PFSK-1 (cell line): ENCODE measurements at regions not wholly inside any gene's neighbourhood (a gene's known extent, or its start where the extent isn't known, plus 50 kb on each side); places are given as distances from the start of the nearest gene placed in this dataset.

Source experiments
- POLR2AphosphoS5 ChIP-seq: IDR thresholded peaks from 2 replicates; pipeline ENCODE4 v1.6.1; 2012; ENCODE audit warnings: low read depth, mild to moderate bottlenecking, control low read depth, low read length, moderate library complexity
- REST ChIP-seq, 2 experiments: IDR thresholded peaks; 2 replicates each; pipeline versions ENCODE4 v1.6.1 to v1.8.0; 2011 to 2012; ENCODE audit warnings: low read depth in 2 of 2, low read length in 2 of 2, control low read depth in 1 of 2, inconsistent platforms in 1 of 2, mild to moderate bottlenecking in 1 of 2, moderate library complexity in 1 of 2; ENCODE audit not compliant: insufficient read depth in 1 of 2
- SIN3A ChIP-seq: IDR thresholded peaks from 2 replicates; pipeline ENCODE4 v1.6.1; 2012; ENCODE audit warnings: mild to moderate bottlenecking, low read length, moderate library complexity, borderline replicate concordance; ENCODE audit not compliant: insufficient read depth
- TAF1 ChIP-seq: IDR thresholded peaks from 2 replicates; pipeline ENCODE4 v1.6.1; 2012; ENCODE audit warnings: low read length, control low read depth, borderline replicate concordance; ENCODE audit not compliant: insufficient read depth

DNA sequence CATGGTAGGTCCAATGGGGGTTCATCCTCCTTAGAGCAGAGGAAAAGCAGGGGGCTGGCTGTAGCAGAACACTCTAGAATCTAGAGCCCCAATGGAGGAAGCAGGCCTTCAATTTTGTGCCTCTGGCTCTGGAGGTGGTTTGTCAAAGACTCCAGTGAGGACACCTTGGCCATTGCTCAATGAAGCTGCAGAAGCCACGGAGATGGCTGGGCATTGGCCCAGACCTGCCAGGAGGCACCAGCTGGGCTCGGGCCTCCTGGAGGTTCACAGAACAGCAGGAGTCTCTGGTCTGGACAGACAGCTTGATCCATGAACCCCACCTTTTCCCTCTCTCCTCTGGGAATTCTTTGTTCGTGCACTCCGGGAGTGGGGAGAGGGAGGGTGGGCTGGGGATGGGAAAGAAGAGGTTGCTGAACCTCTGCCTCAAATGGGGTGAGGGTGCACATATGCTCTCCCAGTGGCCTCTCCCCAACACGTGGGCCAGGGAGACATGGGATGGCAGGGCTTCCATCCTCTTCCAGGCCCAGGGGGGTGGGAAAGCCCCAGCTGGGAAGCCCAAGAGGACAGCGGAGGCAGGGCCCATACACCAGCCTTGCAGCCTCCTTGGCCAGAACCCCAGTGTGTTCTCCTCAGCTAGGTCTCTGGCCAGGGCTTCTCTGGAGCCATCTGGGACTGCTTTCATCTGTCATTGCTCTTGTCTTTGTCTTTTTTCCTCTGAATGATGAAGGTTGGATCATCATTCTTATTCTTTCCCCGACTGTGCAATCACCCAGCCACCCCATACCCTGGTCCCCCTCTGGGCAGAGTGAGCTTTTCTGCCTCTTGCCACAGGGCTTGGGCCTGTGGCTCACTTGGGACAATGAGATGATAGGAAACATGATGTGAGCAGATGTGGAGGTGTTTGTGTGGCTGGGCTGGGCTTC is 1019.4 kb downstream of the BRD1 start:
- TF ChIP-seq SIN3A (no peak), TAF1 (no peak), REST (IDR thresholded peaks at IDR 0.05; ENCODE audit: insufficient read depth in 1 of 2, low read depth in 2 of 2, low read length in 2 of 2) (no peak), POLR2AphosphoS5 (no peak)
